Glutamatergic neuron (in vitro differentiated cells): ENCODE measurements at regions not wholly inside any gene's neighbourhood (a gene's known extent, or its start where the extent isn't known, plus 50 kb on each side); places are given as distances from the start of the nearest gene placed in this dataset.

Experiments
- DNase-seq: peaks from one replicate; pipeline ENCODE4 v3.0.0; 2022
- H3K27ac Mint-ChIP-seq: one replicate; pipeline ENCODE4 v1.8.0; 2020; ENCODE audit warnings: mild to moderate bottlenecking, mixed read lengths, inconsistent platforms; ENCODE audit not compliant: unreplicated experiment
- H3K27me3 Mint-ChIP-seq: one replicate; pipeline ENCODE4 v1.8.0; 2020; ENCODE audit warnings: mild to moderate bottlenecking, moderate library complexity, mixed read lengths, inconsistent platforms; ENCODE audit not compliant: unreplicated experiment
- H3K36me3 Mint-ChIP-seq: one replicate; pipeline ENCODE4 v1.8.0; 2020; ENCODE audit warnings: mild to moderate bottlenecking, mixed read lengths, inconsistent platforms; ENCODE audit not compliant: unreplicated experiment
- H3K4me1 Mint-ChIP-seq: one replicate; pipeline ENCODE4 v1.8.0; 2020; ENCODE audit warnings: mild to moderate bottlenecking, low read depth, mixed read lengths, inconsistent platforms; ENCODE audit not compliant: unreplicated experiment
- H3K4me3 Mint-ChIP-seq: one replicate; pipeline ENCODE4 v1.8.0; 2020; ENCODE audit warnings: mild to moderate bottlenecking, mixed read lengths, inconsistent platforms; ENCODE audit not compliant: unreplicated experiment
- H3K9me3 Mint-ChIP-seq: one replicate; pipeline ENCODE4 v1.8.0; 2020; ENCODE audit warnings: mild to moderate bottlenecking, moderate library complexity, mixed read lengths, inconsistent platforms; ENCODE audit not compliant: unreplicated experiment
- TF ChIP-seq, protein P1 (sequence below): fragments of 200-600 bp; sonication (generic); IDR thresholded peaks from one replicate; pipeline ENCODE4 v1.5.0; 2021; ENCODE audit not compliant: partially characterized antibody, unreplicated experiment

DNA sequence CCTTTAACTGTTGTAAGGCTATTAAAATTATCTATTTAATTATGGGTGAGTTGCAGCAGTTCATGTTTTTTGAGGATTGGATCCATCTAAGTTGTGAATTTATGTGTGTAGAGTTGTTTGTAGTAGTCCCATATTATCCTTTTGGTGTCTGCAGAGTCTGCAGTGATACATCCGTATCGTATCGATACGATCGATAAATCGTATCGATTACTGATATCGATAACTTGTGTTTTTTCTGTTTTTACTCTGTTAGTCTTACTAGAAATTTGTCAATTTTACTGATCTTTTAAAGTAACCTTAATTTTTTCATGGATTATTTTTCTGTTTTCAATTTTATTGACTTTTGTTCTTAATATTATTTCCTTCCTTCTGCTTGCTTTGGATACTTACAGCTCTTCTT, 462.5 kb upstream of the SOX5 start:
- no peaks in the 10 kb centered on the region for H3K36me3 Mint-ChIP-seq
- no peak overlapping the region for H3K27ac Mint-ChIP-seq
- H3K4me3 Mint-ChIP-seq = no peak overlapping the region
- DNase-seq = no peak
- TF ChIP-seq, protein P1, sequence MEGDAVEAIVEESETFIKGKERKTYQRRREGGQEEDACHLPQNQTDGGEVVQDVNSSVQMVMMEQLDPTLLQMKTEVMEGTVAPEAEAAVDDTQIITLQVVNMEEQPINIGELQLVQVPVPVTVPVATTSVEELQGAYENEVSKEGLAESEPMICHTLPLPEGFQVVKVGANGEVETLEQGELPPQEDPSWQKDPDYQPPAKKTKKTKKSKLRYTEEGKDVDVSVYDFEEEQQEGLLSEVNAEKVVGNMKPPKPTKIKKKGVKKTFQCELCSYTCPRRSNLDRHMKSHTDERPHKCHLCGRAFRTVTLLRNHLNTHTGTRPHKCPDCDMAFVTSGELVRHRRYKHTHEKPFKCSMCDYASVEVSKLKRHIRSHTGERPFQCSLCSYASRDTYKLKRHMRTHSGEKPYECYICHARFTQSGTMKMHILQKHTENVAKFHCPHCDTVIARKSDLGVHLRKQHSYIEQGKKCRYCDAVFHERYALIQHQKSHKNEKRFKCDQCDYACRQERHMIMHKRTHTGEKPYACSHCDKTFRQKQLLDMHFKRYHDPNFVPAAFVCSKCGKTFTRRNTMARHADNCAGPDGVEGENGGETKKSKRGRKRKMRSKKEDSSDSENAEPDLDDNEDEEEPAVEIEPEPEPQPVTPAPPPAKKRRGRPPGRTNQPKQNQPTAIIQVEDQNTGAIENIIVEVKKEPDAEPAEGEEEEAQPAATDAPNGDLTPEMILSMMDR = no peak
- peaks cover 6% of the 10 kb centered on the region for H3K4me1 Mint-ChIP-seq
- no peaks in the 10 kb centered on the region for H3K27me3 Mint-ChIP-seq
- H3K9me3 Mint-ChIP-seq = peaks cover 2% of the 10 kb centered on the region

- no peaks in the 10 kb centered on the region for H3K27me3 Mint-ChIP-seq
- TF ChIP-seq, protein P1 = no peak
Observed at GRCh38 chr12:24409868-24410267, 460.4 kb upstream of the SOX5 start.

GRCh38 chr12:24408305-24408704, 458.8 kb upstream of the SOX5 start:
- Mint-ChIP-seq H3K27ac (no peak overlapping the region), H3K4me1 (no peaks in the 10 kb centered on the region), H3K4me3 (no peak overlapping the region), H3K9me3 (peaks cover 2% of the 10 kb centered on the region), H3K27me3 (no peaks in the 10 kb centered on the region), H3K36me3 (no peaks in the 10 kb centered on the region)
- TF ChIP-seq, protein P1 = no peak
- no peak for DNase-seq

More at GRCh38 chr12:24409868-24410267, 460.4 kb upstream of the SOX5 start:
- Mint-ChIP-seq H3K9me3 (peaks cover 2% of the 10 kb centered on the region), H3K36me3 (no peaks in the 10 kb centered on the region), H3K27ac (no peak overlapping the region), H3K4me3 (no peak overlapping the region), H3K4me1 (peaks cover 6% of the 10 kb centered on the region)
- DNase-seq = no peak

GRCh38 chr12:24407884-24408283, 458.4 kb upstream of the SOX5 start:
- H3K36me3 Mint-ChIP-seq = no peaks in the 10 kb centered on the region
- no peak overlapping the region for H3K4me3 Mint-ChIP-seq
- H3K27ac Mint-ChIP-seq = no peak overlapping the region
- TF ChIP-seq, protein P1 = no peak
- H3K4me1 Mint-ChIP-seq = no peaks in the 10 kb centered on the region
- peaks cover 2% of the 10 kb centered on the region for H3K9me3 Mint-ChIP-seq
- DNase-seq = no peak
- no peaks in the 10 kb centered on the region for H3K27me3 Mint-ChIP-seq

DNA sequence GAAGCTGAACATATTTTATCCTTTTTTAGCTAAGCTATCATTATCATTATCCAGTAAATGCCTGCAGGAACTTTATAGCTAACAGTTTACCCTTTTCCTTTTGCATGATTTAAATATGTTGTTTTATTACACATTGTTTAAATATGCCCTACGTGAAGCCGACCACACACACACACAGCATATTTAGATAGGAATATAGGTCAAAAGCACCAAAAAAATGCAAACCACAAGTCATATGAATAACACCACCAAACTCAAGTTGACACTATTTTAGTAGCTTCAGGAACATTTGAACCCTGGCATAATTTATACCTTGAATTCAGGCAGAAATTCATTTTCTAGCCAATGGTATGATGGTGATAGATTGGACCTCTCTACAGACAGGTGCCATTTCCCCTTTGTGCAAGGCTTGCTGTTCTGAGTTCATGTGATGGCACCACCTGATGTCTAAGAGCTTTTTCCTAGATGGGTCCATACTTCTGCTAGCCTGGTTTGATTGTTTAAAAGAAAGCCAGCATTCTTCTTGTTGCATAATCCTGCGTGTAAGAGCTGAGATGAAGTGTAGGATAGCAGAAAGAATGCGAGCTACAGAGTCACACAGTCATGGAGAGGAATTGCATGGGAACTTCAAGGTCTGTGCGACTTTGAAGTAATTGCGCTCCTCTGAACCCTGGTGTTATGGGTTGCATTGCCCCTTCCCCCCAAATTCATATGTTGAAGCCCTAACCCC, 454.8 kb upstream of the SOX5 start:
- H3K27ac Mint-ChIP-seq = no peak overlapping the region
- H3K27me3 Mint-ChIP-seq = no peaks in the 10 kb centered on the region
- H3K36me3 Mint-ChIP-seq = no peaks in the 10 kb centered on the region
- H3K4me1 Mint-ChIP-seq = no peaks in the 10 kb centered on the region
- TF ChIP-seq, protein P1 = no peak
- no peak for DNase-seq
- H3K9me3 Mint-ChIP-seq = peaks cover 2% of the 10 kb centered on the region
- no peak overlapping the region for H3K4me3 Mint-ChIP-seq
